GM12864 (cell line): ENCODE measurements at regions not wholly inside any gene's neighbourhood (a gene's known extent, or its start where the extent isn't known, plus 50 kb on each side); places are given as distances from the start of the nearest gene placed in this dataset.
"Not testable (repeated sequence)": the region's sequence is repeated elsewhere in the genome, so short reads cannot be mapped to it uniquely, and the experiment has no call there.

Experiments
- DNase-seq: peaks from one replicate; pipeline ENCODE4 v3.0.0-alpha.2; 2011; ENCODE audit warnings: low read depth
- H3K4me3 ChIP-seq: 2 replicates; pipeline ENCODE4 v1.5.1; 2011; ENCODE audit warnings: mild to moderate bottlenecking, low read depth, low read length, control low read depth
- TF ChIP-seq, protein P1 (sequence below): IDR thresholded peaks from 2 replicates; pipeline ENCODE4 v1.5.1; 2011; ENCODE audit warnings: low read depth, mild to moderate bottlenecking, moderate library complexity, low read length, control low read depth, inconsistent platforms; ENCODE audit errors: missing control alignments

DNA sequence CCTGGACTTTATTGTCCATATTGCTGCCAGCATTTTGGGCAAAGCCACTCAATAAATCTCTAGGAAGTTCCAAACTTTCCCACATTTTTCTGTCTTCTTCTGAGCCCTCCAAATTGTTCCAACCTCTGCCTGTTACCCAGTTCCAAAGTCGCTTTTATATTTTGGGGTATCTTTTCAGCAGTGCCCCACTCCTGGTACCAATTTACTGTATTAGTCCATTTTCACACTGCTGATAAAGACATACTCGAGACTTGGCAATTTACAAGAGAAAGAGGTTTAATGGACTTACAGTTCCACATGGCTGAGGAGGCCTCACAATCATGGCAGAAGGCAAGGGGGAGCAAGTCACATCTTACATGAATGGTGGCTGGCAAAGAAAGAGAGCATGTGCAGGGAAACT, 53.4 kb downstream of the AHSP start:
- not testable (repeated sequence) for DNase-seq, H3K4me3 ChIP-seq

DNA sequence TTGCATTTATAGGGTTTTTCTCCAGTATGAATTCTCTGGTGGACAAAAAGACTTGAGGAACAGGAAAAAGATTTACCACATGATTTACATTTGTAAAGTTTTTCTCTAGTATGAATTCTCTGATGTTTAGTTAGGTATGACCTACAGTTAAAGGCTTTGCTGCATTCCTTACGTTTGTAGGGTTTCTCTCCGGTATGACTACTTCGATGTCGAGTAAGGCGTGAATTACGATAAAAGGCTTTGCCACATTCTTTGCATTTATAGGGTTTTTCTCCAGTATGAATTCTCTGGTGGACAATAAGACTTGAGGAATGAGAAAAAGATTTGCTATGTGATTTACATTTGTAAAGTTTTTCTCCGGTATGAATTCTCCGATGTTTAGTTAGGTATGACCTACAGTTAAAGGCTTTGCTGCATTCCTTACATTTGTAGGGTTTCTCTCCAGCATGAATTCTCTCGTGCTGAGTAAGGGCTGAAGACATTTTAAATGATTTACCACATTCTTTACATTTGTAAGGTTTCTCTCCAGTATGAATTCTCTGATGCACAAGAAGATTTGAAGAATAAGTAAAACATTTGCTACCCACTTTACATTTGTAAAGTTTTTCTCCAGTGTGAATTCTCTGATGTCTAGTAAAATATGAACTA, 74.2 kb downstream of the AHSP start:
- DNase-seq: not testable (repeated sequence)

DNA sequence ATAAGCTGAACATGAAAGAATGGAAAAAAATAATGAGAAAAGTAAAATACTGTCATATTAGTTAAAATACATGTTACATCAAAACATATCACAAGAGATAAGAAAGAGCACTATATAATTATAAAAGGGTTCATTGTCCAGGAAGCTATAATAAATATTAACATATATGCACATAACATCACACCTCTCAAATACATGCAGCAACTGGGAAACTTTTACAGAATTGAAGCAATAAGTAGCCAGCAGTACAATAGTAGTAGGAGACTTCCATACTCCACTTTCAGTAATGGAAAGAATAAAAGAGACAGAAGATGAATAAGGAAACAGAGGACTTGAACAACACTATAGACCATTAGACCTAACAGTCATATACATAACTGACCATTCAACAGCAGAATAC, 90.4 kb downstream of the AHSP start:
- TF ChIP-seq, protein P1, sequence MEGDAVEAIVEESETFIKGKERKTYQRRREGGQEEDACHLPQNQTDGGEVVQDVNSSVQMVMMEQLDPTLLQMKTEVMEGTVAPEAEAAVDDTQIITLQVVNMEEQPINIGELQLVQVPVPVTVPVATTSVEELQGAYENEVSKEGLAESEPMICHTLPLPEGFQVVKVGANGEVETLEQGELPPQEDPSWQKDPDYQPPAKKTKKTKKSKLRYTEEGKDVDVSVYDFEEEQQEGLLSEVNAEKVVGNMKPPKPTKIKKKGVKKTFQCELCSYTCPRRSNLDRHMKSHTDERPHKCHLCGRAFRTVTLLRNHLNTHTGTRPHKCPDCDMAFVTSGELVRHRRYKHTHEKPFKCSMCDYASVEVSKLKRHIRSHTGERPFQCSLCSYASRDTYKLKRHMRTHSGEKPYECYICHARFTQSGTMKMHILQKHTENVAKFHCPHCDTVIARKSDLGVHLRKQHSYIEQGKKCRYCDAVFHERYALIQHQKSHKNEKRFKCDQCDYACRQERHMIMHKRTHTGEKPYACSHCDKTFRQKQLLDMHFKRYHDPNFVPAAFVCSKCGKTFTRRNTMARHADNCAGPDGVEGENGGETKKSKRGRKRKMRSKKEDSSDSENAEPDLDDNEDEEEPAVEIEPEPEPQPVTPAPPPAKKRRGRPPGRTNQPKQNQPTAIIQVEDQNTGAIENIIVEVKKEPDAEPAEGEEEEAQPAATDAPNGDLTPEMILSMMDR: no peak
- no peak overlapping the region for H3K4me3 ChIP-seq
- no peak for DNase-seq

More for the DNA sequence above, 74.2 kb downstream of the AHSP start:
- H3K4me3 ChIP-seq: not testable (repeated sequence)

DNA sequence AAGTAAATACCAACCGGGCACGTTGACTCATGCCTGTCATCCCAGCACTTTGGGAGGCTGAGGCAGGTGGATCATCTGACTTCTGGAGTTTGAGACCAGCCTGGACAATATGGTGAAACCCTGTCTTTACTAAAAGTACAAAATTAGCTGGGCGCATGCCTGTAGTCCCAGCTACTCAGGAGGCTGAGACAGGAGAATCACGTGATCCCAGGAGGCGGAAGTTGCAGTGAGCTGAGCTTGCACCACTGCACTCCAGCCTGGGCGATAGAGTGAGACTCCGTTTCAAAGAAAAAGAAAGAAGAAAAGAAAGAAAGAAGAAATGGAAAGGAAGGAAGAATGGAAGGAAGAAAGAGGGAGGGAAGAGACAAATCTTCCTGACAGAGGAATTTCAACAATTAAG, 108.7 kb downstream of the AHSP start:
- no peak for DNase-seq
- no peak overlapping the region for H3K4me3 ChIP-seq
- TF ChIP-seq, protein P1: no peak

DNA sequence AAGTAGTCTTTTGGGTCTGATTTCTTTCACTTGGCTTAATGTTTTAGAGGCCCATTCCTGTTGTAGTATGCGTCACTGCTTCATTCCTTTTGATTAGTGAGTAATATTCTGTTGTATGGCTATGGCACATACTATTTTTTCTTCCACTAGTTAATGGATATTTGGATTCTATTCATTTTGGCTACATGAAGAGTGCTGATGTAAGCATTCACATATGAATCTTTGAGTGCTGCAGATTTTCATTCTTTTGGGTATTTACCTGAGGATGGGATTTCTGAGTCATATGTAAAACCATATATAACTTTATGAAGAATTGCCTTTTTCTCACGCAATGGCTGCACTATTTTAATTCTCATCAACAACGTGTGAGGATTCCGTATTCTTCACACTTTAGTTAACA, 113.6 kb downstream of the AHSP start:
- TF ChIP-seq, protein P1: no peak
- DNase-seq: no peak
- H3K4me3 ChIP-seq: no peak overlapping the region

DNA sequence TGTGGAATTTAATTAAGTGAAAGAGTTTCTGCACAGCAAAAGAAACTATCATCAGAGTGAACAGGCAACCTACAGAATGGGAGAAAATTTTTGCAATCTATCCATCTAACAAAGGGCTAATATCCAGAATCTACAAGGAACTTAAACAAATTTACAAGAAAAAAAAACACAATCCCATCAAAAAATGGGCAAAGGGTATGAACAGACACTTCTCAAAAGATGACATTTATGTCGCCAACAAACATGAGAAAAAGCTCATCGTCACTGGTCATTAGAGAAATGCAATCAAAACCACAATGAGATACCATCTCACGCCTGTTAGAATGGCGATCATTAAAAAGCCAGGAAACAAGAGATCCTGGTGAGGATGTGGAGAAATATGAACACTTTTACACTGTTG, 128.0 kb downstream of the AHSP start:
- DNase-seq, H3K4me3 ChIP-seq: not testable (repeated sequence)

DNA sequence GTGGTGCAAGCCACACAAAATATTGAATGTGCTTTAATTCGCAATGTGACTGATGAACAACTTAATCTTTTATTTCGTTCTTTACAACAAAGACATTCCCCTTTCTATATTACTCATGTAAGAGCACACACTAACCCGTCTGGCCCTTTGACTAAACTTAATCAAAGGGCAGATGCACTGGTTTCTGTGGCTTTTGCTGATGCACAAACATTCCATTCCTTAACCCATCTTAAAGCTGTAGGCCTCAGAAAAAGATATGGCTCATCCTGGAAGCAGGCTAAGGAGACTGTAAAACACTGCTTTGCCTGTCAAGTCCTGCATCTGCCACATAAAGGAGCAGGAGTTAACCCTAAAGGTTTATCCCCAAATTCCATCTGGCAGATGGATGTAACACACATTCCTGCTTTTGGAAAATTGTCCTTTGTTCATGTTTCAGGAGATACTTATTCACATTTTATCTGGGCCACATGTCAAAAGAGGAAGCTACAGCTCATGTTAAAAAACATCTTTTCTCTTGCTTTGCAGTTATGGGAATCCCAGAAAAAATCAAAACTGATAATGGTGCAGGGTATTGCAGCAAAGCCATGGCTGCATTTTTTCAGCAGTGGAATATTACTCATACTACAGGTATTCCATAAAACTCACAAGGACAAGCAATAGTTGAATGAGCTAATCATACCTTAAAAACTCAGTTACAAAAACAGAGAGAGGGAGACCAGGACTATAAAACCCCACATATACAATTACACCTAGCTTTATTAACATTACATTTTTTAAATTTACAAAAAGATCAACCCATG, 137.2 kb downstream of the AHSP start:
- TF ChIP-seq, protein P1: no peak
- DNase-seq: no peak
- H3K4me3 ChIP-seq: no peak overlapping the region

DNA sequence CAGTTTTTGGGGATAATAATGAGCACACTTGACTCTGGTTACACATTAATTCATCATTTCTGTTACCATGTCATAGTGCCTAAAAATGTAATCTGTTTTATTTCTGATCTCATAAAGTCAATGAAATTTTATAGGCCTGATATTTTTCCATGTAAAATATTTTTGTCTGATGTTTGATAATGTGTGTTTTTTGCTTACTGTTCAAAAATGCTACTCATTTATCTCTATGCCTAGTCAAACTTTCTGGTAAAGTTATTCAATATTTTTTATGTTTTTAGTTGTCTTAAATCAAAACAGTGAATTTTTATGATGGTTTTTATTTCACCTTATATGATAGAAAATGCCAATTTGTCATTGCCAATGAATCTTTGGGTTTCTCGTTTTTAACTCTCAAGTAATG, 147.0 kb downstream of the AHSP start:
- no peak for DNase-seq
- no peak overlapping the region for H3K4me3 ChIP-seq
- TF ChIP-seq, protein P1: no peak
